Natural killer cell (primary cell): ENCODE measurements at regions not wholly inside any gene's neighbourhood (a gene's known extent, or its start where the extent isn't known, plus 50 kb on each side); places are given as distances from the start of the nearest gene placed in this dataset.

Source experiments
- ATAC-seq, 3 donors: fragments of 150-1000 bp in 2 of 3; fragments of 200-7000 bp in 1 of 3; cut with Tn5 transposase; 1 replicate in 1 of 3; 2 replicates in 2 of 3; pipeline ENCODE4 v1.10.0; 2021; ENCODE audit warnings: mild to moderate bottlenecking in 2 of 3, moderate library complexity in 2 of 3
- DNase-seq, 2 donors: peaks; one replicate each; pipeline versions ENCODE4 v3.0.0 to v3.0.0-alpha.2; 2013 to 2021; ENCODE audit warnings: mixed read lengths in 1 of 2
- H3K27ac ChIP-seq: one replicate; pipeline ENCODE4 v1.5.1; 2013; ENCODE audit warnings: mild to moderate bottlenecking, low read length
- H3K27me3 ChIP-seq: one replicate; pipeline ENCODE4 v1.6.1; 2013; ENCODE audit warnings: low read length; ENCODE audit not compliant: control insufficient read depth, insufficient read depth
- H3K36me3 ChIP-seq: one replicate; pipeline ENCODE4 v1.6.1; 2013; ENCODE audit warnings: low read length; ENCODE audit not compliant: control insufficient read depth, insufficient read depth
- H3K4me1 ChIP-seq: one replicate; pipeline ENCODE4 v1.6.1; 2013; ENCODE audit warnings: low read length; ENCODE audit not compliant: control insufficient read depth, insufficient read depth
- H3K4me3 ChIP-seq: one replicate; pipeline ENCODE4 v1.5.1; 2013; ENCODE audit warnings: low read length
- H3K9me3 ChIP-seq: one replicate; pipeline ENCODE4 v1.6.1; 2013; ENCODE audit warnings: low read length; ENCODE audit not compliant: control insufficient read depth, insufficient read depth
- H3K27ac Mint-ChIP-seq, 2 donors: one replicate each; pipeline ENCODE4 v1.8.0; 2022; ENCODE audit warnings: mild to moderate bottlenecking in 2 of 2, mixed read lengths in 2 of 2, moderate library complexity in 1 of 2
- H3K27me3 Mint-ChIP-seq, 2 donors: one replicate each; pipeline ENCODE4 v1.8.0; 2022; ENCODE audit warnings: low read depth in 2 of 2, mixed read lengths in 2 of 2
- H3K36me3 Mint-ChIP-seq: one replicate; pipeline ENCODE4 v1.8.0; 2022; ENCODE audit warnings: mixed read lengths
- H3K4me1 Mint-ChIP-seq, 2 donors: one replicate each; pipeline ENCODE4 v1.8.0; 2022; ENCODE audit warnings: mixed read lengths in 2 of 2
- H3K4me3 Mint-ChIP-seq: one replicate; pipeline ENCODE4 v1.8.0; 2022; ENCODE audit warnings: mild to moderate bottlenecking, moderate library complexity, mixed read lengths
- H3K9me3 Mint-ChIP-seq, 2 donors: one replicate each; pipeline ENCODE4 v1.8.0; 2022; ENCODE audit warnings: mixed read lengths in 2 of 2
- WGBS: methylation state at CpG from one replicate; pipeline ENCODE4 v1.1.7; 2013; ENCODE audit warnings: missing lambda C conversion rate; ENCODE audit not compliant: insufficient coverage; 5-methylcytosine and 5-hydroxymethylcytosine counted together
- intact Hi-C: fragments of 100-400 bp; cut with micrococcal nuclease; formaldehyde crosslinking; loops from one replicate; pipeline ENCODE4 v1.14.2; 2022
- TF ChIP-seq, protein P1 (sequence below): fragments of 200-600 bp; IDR thresholded peaks from one replicate; pipeline ENCODE4 v1.8.0; 2022; ENCODE audit warnings: antibody characterized with exemption

- DNase-seq (no peak), ATAC-seq (no peak)
- TF ChIP-seq, protein P1, sequence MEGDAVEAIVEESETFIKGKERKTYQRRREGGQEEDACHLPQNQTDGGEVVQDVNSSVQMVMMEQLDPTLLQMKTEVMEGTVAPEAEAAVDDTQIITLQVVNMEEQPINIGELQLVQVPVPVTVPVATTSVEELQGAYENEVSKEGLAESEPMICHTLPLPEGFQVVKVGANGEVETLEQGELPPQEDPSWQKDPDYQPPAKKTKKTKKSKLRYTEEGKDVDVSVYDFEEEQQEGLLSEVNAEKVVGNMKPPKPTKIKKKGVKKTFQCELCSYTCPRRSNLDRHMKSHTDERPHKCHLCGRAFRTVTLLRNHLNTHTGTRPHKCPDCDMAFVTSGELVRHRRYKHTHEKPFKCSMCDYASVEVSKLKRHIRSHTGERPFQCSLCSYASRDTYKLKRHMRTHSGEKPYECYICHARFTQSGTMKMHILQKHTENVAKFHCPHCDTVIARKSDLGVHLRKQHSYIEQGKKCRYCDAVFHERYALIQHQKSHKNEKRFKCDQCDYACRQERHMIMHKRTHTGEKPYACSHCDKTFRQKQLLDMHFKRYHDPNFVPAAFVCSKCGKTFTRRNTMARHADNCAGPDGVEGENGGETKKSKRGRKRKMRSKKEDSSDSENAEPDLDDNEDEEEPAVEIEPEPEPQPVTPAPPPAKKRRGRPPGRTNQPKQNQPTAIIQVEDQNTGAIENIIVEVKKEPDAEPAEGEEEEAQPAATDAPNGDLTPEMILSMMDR: no peak
- Histone ChIP-seq H3K4me3 (no peak overlapping the region), H3K27me3 (no peaks in the 10 kb centered on the region), H3K9me3 (peaks cover 4% of the 10 kb centered on the region), H3K36me3 (no peaks in the 10 kb centered on the region), H3K27ac (no peak overlapping the region), H3K4me1 (no peaks in the 10 kb centered on the region)
- Mint-ChIP-seq H3K27ac (no peak overlapping the region), H3K36me3 (no peaks in the 10 kb centered on the region), H3K27me3 (no peaks in the 10 kb centered on the region), H3K4me3 (no peak overlapping the region), H3K9me3 (peaks cover 0 to 2% of the 10 kb centered on the region in 2 donors), H3K4me1 (no peaks in the 10 kb centered on the region)
- WGBS: 78% methylated on average over 2 of the region's 3 CpGs
- intact Hi-C loops: no loop called here
Observed at GRCh38 chr2:137886083-137886831, 78.0 kb upstream of the HNMT start.

- no peaks in the 10 kb centered on the region for H3K4me1 ChIP-seq
- no peaks in the 10 kb centered on the region for H3K27me3 Mint-ChIP-seq
- no peak overlapping the region for H3K4me3 Mint-ChIP-seq
- DNase-seq (no peak), ATAC-seq (no peak)
- TF ChIP-seq, protein P1: no peak
- intact Hi-C loops: no loop called here
- no peak overlapping the region for H3K4me3 ChIP-seq
- 57% methylated on average over 8 of the region's 8 CpGs for WGBS
- peaks cover 0 to 2% of the 10 kb centered on the region in 2 donors for H3K9me3 Mint-ChIP-seq
- H3K27ac ChIP-seq: no peak overlapping the region
- no peaks in the 10 kb centered on the region for H3K9me3 ChIP-seq
- H3K36me3 ChIP-seq: no peaks in the 10 kb centered on the region
- no peaks in the 10 kb centered on the region for H3K4me1 Mint-ChIP-seq
- H3K27me3 ChIP-seq: no peaks in the 10 kb centered on the region
- no peak overlapping the region for H3K27ac Mint-ChIP-seq
- no peaks in the 10 kb centered on the region for H3K36me3 Mint-ChIP-seq
Observed at GRCh38 chr2:137888845-137889244, 75.4 kb upstream of the HNMT start.

DNA sequence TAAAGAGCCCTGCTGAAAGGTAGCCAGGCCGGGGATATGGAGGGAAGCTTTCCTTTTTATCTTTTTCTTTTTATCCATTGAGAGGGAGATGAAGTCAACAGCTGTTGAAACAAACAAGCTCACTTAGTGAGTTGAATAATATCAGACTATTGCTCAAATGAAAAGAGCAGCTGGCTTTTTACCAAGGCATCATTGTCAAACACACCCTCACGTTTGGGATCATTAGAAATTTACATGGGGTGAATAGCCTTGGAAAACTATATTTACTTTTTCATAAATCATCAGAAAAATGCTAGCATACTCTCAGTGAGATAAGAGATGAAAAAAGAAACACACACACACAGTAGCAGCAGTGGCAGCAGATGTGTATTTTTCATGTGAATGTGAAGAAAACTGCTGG is 71.5 kb upstream of the HNMT start:
- no peaks in the 10 kb centered on the region for H3K36me3 ChIP-seq
- H3K4me1 Mint-ChIP-seq: no peaks in the 10 kb centered on the region
- no peak for DNase-seq
- no peaks in the 10 kb centered on the region for H3K4me1 ChIP-seq
- no peaks in the 10 kb centered on the region for H3K27me3 ChIP-seq
- no peak overlapping the region for H3K4me3 ChIP-seq
- no peaks in the 10 kb centered on the region for H3K36me3 Mint-ChIP-seq
- H3K4me3 Mint-ChIP-seq: no peak overlapping the region
- no peak overlapping the region for H3K27ac Mint-ChIP-seq
- no peak overlapping the region for H3K27ac ChIP-seq
- no CpG with 5 or more reads among the region's 2 CpGs for WGBS
- H3K27me3 Mint-ChIP-seq: no peaks in the 10 kb centered on the region
- intact Hi-C loops: no loop called here
- H3K9me3 ChIP-seq: no peaks in the 10 kb centered on the region
- TF ChIP-seq, protein P1: no peak
- peaks cover 0 to 2% of the 10 kb centered on the region in 2 donors for H3K9me3 Mint-ChIP-seq
- no peak for ATAC-seq

GRCh38 chr2:137893145-137893544 is 71.1 kb upstream of the HNMT start:
- H3K4me3 Mint-ChIP-seq: no peak overlapping the region
- H3K27ac Mint-ChIP-seq: no peak overlapping the region
- Histone ChIP-seq H3K36me3 (no peaks in the 10 kb centered on the region), H3K4me3 (no peak overlapping the region), H3K9me3 (no peaks in the 10 kb centered on the region), H3K27ac (no peak overlapping the region), H3K27me3 (no peaks in the 10 kb centered on the region), H3K4me1 (no peaks in the 10 kb centered on the region)
- no peaks in the 10 kb centered on the region for H3K4me1 Mint-ChIP-seq
- intact Hi-C loops: no loop called here
- TF ChIP-seq, protein P1: no peak
- no peak for DNase-seq
- 91% methylated on average over 1 of the region's 2 CpGs for WGBS
- H3K27me3 Mint-ChIP-seq: no peaks in the 10 kb centered on the region
- H3K36me3 Mint-ChIP-seq: no peaks in the 10 kb centered on the region
- H3K9me3 Mint-ChIP-seq: peaks cover 0 to 2% of the 10 kb centered on the region in 2 donors
- ATAC-seq: no peak
